H1 (cell line): ENCODE measurements at regions not wholly inside any gene's neighbourhood (a gene's known extent, or its start where the extent isn't known, plus 50 kb on each side); places are given as distances from the start of the nearest gene placed in this dataset.

ENCODE experiments used
- HDAC2 ChIP-seq, 2 experiments: fragments of 300-600 bp in 1 of 2; sonication (generic) in 1 of 2; IDR thresholded peaks; 2 replicates each; pipeline ENCODE4 v1.6.1; 2011 to 2012; ENCODE audit warnings: low read depth in 2 of 2, low read length in 2 of 2, mild to moderate bottlenecking in 2 of 2, moderate library complexity in 2 of 2, borderline replicate concordance in 1 of 2, inconsistent platforms in 1 of 2
- KDM4A ChIP-seq: IDR thresholded peaks from one replicate; pipeline ENCODE4 v1.7.1; 2012; ENCODE audit warnings: low read depth, mild to moderate bottlenecking, moderate library complexity, low read length, inconsistent platforms; ENCODE audit not compliant: severe bottlenecking
- TF ChIP-seq, protein P1 (sequence below): fragments of 300-600 bp; sonication (generic); IDR thresholded peaks from 2 replicates; pipeline ENCODE4 v1.7.1; 2012; ENCODE audit warnings: low read length, moderate library complexity, mild to moderate bottlenecking, inconsistent platforms; ENCODE audit not compliant: insufficient replicate concordance

DNA sequence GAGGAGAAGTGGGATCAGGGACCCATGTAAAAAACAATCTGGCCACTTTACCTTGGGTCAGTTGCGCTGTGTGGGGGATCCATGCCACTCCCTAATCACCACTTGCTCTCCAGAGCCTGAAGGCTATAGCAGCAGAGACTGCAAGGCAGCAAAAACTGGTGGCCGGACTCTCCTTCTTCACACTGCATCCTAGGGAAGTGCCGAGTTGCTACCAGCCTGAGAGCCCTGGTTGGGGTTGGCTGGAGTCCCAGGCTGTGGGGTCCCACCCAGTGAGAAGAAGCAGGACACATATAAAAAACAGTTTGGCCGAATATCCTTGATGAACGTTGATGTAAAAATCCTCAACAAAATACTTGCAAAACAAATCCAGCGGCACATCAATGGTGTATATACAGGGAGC is 341.2 kb downstream of the AEBP2 start (continued):
- TF ChIP-seq, protein P1, sequence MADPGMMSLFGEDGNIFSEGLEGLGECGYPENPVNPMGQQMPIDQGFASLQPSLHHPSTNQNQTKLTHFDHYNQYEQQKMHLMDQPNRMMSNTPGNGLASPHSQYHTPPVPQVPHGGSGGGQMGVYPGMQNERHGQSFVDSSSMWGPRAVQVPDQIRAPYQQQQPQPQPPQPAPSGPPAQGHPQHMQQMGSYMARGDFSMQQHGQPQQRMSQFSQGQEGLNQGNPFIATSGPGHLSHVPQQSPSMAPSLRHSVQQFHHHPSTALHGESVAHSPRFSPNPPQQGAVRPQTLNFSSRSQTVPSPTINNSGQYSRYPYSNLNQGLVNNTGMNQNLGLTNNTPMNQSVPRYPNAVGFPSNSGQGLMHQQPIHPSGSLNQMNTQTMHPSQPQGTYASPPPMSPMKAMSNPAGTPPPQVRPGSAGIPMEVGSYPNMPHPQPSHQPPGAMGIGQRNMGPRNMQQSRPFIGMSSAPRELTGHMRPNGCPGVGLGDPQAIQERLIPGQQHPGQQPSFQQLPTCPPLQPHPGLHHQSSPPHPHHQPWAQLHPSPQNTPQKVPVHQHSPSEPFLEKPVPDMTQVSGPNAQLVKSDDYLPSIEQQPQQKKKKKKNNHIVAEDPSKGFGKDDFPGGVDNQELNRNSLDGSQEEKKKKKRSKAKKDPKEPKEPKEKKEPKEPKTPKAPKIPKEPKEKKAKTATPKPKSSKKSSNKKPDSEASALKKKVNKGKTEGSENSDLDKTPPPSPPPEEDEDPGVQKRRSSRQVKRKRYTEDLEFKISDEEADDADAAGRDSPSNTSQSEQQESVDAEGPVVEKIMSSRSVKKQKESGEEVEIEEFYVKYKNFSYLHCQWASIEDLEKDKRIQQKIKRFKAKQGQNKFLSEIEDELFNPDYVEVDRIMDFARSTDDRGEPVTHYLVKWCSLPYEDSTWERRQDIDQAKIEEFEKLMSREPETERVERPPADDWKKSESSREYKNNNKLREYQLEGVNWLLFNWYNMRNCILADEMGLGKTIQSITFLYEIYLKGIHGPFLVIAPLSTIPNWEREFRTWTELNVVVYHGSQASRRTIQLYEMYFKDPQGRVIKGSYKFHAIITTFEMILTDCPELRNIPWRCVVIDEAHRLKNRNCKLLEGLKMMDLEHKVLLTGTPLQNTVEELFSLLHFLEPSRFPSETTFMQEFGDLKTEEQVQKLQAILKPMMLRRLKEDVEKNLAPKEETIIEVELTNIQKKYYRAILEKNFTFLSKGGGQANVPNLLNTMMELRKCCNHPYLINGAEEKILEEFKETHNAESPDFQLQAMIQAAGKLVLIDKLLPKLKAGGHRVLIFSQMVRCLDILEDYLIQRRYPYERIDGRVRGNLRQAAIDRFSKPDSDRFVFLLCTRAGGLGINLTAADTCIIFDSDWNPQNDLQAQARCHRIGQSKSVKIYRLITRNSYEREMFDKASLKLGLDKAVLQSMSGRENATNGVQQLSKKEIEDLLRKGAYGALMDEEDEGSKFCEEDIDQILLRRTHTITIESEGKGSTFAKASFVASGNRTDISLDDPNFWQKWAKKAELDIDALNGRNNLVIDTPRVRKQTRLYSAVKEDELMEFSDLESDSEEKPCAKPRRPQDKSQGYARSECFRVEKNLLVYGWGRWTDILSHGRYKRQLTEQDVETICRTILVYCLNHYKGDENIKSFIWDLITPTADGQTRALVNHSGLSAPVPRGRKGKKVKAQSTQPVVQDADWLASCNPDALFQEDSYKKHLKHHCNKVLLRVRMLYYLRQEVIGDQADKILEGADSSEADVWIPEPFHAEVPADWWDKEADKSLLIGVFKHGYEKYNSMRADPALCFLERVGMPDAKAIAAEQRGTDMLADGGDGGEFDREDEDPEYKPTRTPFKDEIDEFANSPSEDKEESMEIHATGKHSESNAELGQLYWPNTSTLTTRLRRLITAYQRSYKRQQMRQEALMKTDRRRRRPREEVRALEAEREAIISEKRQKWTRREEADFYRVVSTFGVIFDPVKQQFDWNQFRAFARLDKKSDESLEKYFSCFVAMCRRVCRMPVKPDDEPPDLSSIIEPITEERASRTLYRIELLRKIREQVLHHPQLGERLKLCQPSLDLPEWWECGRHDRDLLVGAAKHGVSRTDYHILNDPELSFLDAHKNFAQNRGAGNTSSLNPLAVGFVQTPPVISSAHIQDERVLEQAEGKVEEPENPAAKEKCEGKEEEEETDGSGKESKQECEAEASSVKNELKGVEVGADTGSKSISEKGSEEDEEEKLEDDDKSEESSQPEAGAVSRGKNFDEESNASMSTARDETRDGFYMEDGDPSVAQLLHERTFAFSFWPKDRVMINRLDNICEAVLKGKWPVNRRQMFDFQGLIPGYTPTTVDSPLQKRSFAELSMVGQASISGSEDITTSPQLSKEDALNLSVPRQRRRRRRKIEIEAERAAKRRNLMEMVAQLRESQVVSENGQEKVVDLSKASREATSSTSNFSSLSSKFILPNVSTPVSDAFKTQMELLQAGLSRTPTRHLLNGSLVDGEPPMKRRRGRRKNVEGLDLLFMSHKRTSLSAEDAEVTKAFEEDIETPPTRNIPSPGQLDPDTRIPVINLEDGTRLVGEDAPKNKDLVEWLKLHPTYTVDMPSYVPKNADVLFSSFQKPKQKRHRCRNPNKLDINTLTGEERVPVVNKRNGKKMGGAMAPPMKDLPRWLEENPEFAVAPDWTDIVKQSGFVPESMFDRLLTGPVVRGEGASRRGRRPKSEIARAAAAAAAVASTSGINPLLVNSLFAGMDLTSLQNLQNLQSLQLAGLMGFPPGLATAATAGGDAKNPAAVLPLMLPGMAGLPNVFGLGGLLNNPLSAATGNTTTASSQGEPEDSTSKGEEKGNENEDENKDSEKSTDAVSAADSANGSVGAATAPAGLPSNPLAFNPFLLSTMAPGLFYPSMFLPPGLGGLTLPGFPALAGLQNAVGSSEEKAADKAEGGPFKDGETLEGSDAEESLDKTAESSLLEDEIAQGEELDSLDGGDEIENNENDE, result no peak
- TF ChIP-seq KDM4A (no peak), HDAC2 (IDR thresholded peaks at IDR 0.05; ENCODE audit: borderline replicate concordance in 1 of 2, low read depth in 2 of 2, low read length in 2 of 2) (no peak)
